ENCODE measurements at regions not wholly inside any gene's neighbourhood (a gene's known extent, or its start where the extent isn't known, plus 50 kb on each side); places are given as distances from the start of the nearest gene placed in this dataset.

GRCh38 chr22:49398115-49398514, 429.6 kb downstream of the BRD1 start:
- no peak overlapping the region for H3K9ac ChIP-seq (ENCODE audit: low read depth, low read length)
- H4K20me1 ChIP-seq (ENCODE audit: insufficient read depth, low read length) = no peaks in the 10 kb centered on the region
- no peaks in the 10 kb centered on the region for H3K27me3 ChIP-seq (ENCODE audit: control insufficient read depth, insufficient read depth, low read length)
- no peak overlapping the region for H2BK5ac ChIP-seq (ENCODE audit: low read depth, low read length, poor library complexity, severe bottlenecking)
- no peak for ATAC-seq (ENCODE audit: low read depth)
- no CpG with 5 or more reads among the region's 17 CpGs for WGBS, 2 experiments (ENCODE audit: extremely low coverage in 2 of 2, insufficient read length in 1 of 2)
- H3K14ac ChIP-seq (replicated peaks; ENCODE audit: low read depth, low read length) = no peak overlapping the region
- no peak for TF ChIP-seq FOS (IDR thresholded peaks at IDR 0.05; ENCODE audit: low read depth, low read length)
- TF ChIP-seq ELK1 (IDR thresholded peaks at IDR 0.05; ENCODE audit: borderline replicate concordance, low read depth, low read length) = no peak
- no peak for TF ChIP-seq SMC3 (IDR thresholded peaks at IDR 0.05; ENCODE audit: low read depth, low read length)
- no peak for TF ChIP-seq MXI1 (IDR thresholded peaks at IDR 0.05; ENCODE audit: borderline replicate concordance, low read depth, low read length)
- TF ChIP-seq RAD21 (IDR thresholded peaks at IDR 0.05; ENCODE audit: low read length) = no peak
- TF ChIP-seq BHLHE40 (IDR thresholded peaks at IDR 0.05; ENCODE audit: low read depth, low read length) = no peak
- no peak for TF ChIP-seq CEBPB (IDR thresholded peaks at IDR 0.05; ENCODE audit: low read depth, low read length)
- TF ChIP-seq RCOR1 (IDR thresholded peaks at IDR 0.05; ENCODE audit: insufficient replicate concordance, low read length) = no peak
- no peak for TF ChIP-seq NFE2L2 (IDR thresholded peaks at IDR 0.05; ENCODE audit: low read depth, low read length)
- TF ChIP-seq POLR2A (IDR thresholded peaks at IDR 0.05; ENCODE audit: low read depth, low read length) = no peak
- no peak for TF ChIP-seq RFX5 (IDR thresholded peaks at IDR 0.05; ENCODE audit: low read depth, low read length)
- TF ChIP-seq MAFK (IDR thresholded peaks at IDR 0.05; ENCODE audit: low read depth, low read length) = no peak
- TF ChIP-seq CHD1 (IDR thresholded peaks at IDR 0.05; ENCODE audit: low read depth, low read length) = no peak
- no peak for TF ChIP-seq CTCF (conservative IDR thresholded peaks at IDR 0.05; ENCODE audit: low read depth, low read length)
- no peak for TF ChIP-seq USF2 (IDR thresholded peaks at IDR 0.05; ENCODE audit: low read depth, low read length)
- H2AK9ac ChIP-seq (replicated peaks; ENCODE audit: low read depth, low read length, poor library complexity) = no peak overlapping the region
- no peak overlapping the region for H3K4me3 ChIP-seq (ENCODE audit: insufficient read depth, low read depth, low read length)
- H3K9me1 ChIP-seq (ENCODE audit: insufficient read depth, low read length) = no peaks in the 10 kb centered on the region
- intact Hi-C loops (cut with micrococcal nuclease) (no loop called here), dilution Hi-C loops (cut with HindIII; ENCODE audit: low sequenced_read_pairs, unreplicated experiment) (no loop called here), in situ Hi-C loops (cut with MboI; ENCODE audit: low sequenced_read_pairs) (no loop called here)
- BruUV-seq (replicated peaks) = no TSS peak
- POLR2A ChIA-PET (ENCODE audit: unreplicated experiment) = no interaction called here
- H3K56ac ChIP-seq (ENCODE audit: extremely low read depth, insufficient read depth, low read length) = no peak overlapping the region
- H3K4me2 ChIP-seq (ENCODE audit: low read depth, low read length) = no peak overlapping the region
- H2BK15ac ChIP-seq (ENCODE audit: low read depth, low read length) = no peak overlapping the region
- H2AFZ ChIP-seq (replicated peaks; ENCODE audit: low read length, poor library complexity) = no peak overlapping the region
- no peak overlapping the region for H3K4ac ChIP-seq (ENCODE audit: low read depth, low read length)
- H3K27ac ChIP-seq (ENCODE audit: insufficient read depth, low read length) = no peak overlapping the region
- no peaks in the 10 kb centered on the region for H3K79me1 ChIP-seq (ENCODE audit: low read depth in 1 of 2, low read length in 2 of 2)
- no peak for DNase-seq
- no peak overlapping the region for H2BK120ac ChIP-seq (ENCODE audit: low read depth, low read length)
- H4K8ac ChIP-seq (ENCODE audit: low read depth in 2 of 2, low read length in 2 of 2) = no peak overlapping the region
- H3K36me3 ChIP-seq (ENCODE audit: control insufficient read depth, insufficient read depth, low read length) = no peaks in the 10 kb centered on the region
- no peak overlapping the region for H2AK5ac ChIP-seq (ENCODE audit: low read depth, low read length)
- no peak overlapping the region for H3K18ac ChIP-seq (ENCODE audit: low read depth, low read length)
- H4K91ac ChIP-seq (ENCODE audit: insufficient read depth, low read depth, low read length) = no peak overlapping the region
- CTCF ChIA-PET = no interaction called here
- no peak overlapping the region for H2BK20ac ChIP-seq (ENCODE audit: low read depth, low read length)
- H3K4me1 ChIP-seq (ENCODE audit: control insufficient read depth, insufficient read depth, low read length) = no peaks in the 10 kb centered on the region
- no peak overlapping the region for H3K23ac ChIP-seq (ENCODE audit: low read depth, low read length)
- H3K9me3 ChIP-seq (ENCODE audit: control insufficient read depth, insufficient read depth, low read length) = peaks cover 64% of the 10 kb centered on the region
- H4K5ac ChIP-seq (ENCODE audit: low read depth, low read length) = no peak overlapping the region

All from IMR-90 (cell line).